PC-3 (cell line): ENCODE measurements at regions not wholly inside any gene's neighbourhood (a gene's known extent, or its start where the extent isn't known, plus 50 kb on each side); places are given as distances from the start of the nearest gene placed in this dataset.

Experiments
- EZH2phosphoT487 ChIP-seq: fragments of 300-600 bp; sonication (generic); IDR thresholded peaks from 2 replicates; pipeline ENCODE4 v1.6.1; 2018; ENCODE audit warnings: mild to moderate bottlenecking, antibody characterized with exemption, low read length, borderline replicate concordance
- TF ChIP-seq, protein P1 (sequence below): fragments of 300-600 bp; sonication (generic); conservative IDR thresholded peaks from 2 replicates; pipeline ENCODE4 v1.5.1; 2017; ENCODE audit warnings: antibody characterized with exemption, low read depth, mild to moderate bottlenecking, low read length

- no peak for TF ChIP-seq EZH2phosphoT487
- TF ChIP-seq, protein P1, sequence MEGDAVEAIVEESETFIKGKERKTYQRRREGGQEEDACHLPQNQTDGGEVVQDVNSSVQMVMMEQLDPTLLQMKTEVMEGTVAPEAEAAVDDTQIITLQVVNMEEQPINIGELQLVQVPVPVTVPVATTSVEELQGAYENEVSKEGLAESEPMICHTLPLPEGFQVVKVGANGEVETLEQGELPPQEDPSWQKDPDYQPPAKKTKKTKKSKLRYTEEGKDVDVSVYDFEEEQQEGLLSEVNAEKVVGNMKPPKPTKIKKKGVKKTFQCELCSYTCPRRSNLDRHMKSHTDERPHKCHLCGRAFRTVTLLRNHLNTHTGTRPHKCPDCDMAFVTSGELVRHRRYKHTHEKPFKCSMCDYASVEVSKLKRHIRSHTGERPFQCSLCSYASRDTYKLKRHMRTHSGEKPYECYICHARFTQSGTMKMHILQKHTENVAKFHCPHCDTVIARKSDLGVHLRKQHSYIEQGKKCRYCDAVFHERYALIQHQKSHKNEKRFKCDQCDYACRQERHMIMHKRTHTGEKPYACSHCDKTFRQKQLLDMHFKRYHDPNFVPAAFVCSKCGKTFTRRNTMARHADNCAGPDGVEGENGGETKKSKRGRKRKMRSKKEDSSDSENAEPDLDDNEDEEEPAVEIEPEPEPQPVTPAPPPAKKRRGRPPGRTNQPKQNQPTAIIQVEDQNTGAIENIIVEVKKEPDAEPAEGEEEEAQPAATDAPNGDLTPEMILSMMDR: no peak
Measured at GRCh38 chr7:137165241-137165640, 178.3 kb downstream of the PTN start.
